NB4 (cell line): ENCODE measurements at regions not wholly inside any gene's neighbourhood (a gene's known extent, or its start where the extent isn't known, plus 50 kb on each side); places are given as distances from the start of the nearest gene placed in this dataset.
A peak's percentile ranks its signal among the peaks of the same experiment; 100 is the strongest.

ENCODE experiments used
- DNase-seq: peaks from one replicate; pipeline ENCODE4 v3.0.0; 2010; ENCODE audit warnings: low read depth
- H3K4me3 ChIP-seq: one replicate; pipeline ENCODE4 v1.5.1; 2011; ENCODE audit warnings: mild to moderate bottlenecking, low read depth, low read length, moderate library complexity
- MYC ChIP-seq: IDR thresholded peaks from 2 replicates; pipeline ENCODE4 v1.6.1; 2011; ENCODE audit warnings: low read depth, low read length
- POLR2A ChIP-seq: IDR thresholded peaks from 2 replicates; pipeline ENCODE4 v1.6.1; 2011; ENCODE audit warnings: mild to moderate bottlenecking; ENCODE audit not compliant: insufficient read length; ENCODE audit errors: extremely low read depth
- TF ChIP-seq, protein P1 (sequence below): IDR thresholded peaks from 2 replicates; pipeline ENCODE4 v1.6.1; 2011; ENCODE audit warnings: low read depth, low read length
- TF ChIP-seq, protein P2 (sequence below): IDR thresholded peaks from one replicate; pipeline ENCODE4 v1.5.1; 2012; ENCODE audit warnings: low read depth, low read length

DNA sequence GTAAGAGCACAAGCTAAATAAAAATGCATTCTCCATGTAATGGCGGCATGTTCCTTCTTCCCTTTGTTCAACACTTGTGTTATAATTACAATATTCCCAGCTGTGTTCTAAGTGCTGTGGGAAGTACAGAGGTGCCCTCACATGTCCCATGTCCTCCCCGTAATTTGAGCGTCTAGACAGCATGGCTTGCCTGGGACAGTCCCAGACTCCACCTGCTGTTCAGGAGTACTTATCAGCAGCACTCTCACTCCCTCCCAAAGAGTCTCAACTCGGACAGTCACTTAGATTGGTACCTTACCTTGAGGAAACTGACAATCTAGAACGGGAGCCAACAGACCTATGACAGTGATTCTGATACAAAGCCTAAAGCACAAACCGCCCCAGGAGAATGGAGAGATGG is 370.5 kb downstream of the EIPR1 start:
- no peak overlapping the region for H3K4me3 ChIP-seq
- DNase-seq = no peak
- TF ChIP-seq, protein P1, sequence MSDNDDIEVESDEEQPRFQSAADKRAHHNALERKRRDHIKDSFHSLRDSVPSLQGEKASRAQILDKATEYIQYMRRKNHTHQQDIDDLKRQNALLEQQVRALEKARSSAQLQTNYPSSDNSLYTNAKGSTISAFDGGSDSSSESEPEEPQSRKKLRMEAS = no peak
- TF ChIP-seq POLR2A (no peak), MYC (no peak)
- TF ChIP-seq, protein P2, sequence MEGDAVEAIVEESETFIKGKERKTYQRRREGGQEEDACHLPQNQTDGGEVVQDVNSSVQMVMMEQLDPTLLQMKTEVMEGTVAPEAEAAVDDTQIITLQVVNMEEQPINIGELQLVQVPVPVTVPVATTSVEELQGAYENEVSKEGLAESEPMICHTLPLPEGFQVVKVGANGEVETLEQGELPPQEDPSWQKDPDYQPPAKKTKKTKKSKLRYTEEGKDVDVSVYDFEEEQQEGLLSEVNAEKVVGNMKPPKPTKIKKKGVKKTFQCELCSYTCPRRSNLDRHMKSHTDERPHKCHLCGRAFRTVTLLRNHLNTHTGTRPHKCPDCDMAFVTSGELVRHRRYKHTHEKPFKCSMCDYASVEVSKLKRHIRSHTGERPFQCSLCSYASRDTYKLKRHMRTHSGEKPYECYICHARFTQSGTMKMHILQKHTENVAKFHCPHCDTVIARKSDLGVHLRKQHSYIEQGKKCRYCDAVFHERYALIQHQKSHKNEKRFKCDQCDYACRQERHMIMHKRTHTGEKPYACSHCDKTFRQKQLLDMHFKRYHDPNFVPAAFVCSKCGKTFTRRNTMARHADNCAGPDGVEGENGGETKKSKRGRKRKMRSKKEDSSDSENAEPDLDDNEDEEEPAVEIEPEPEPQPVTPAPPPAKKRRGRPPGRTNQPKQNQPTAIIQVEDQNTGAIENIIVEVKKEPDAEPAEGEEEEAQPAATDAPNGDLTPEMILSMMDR = no peak

- no peak for DNase-seq
- no peak overlapping the region for H3K4me3 ChIP-seq
- no peak for TF ChIP-seq POLR2A
- no peak for TF ChIP-seq MYC
- TF ChIP-seq, protein P1 = no peak
- TF ChIP-seq, protein P2 = no peak
Measured at GRCh38 chr2:3005859-3006501, 371.6 kb downstream of the EIPR1 start.

DNA sequence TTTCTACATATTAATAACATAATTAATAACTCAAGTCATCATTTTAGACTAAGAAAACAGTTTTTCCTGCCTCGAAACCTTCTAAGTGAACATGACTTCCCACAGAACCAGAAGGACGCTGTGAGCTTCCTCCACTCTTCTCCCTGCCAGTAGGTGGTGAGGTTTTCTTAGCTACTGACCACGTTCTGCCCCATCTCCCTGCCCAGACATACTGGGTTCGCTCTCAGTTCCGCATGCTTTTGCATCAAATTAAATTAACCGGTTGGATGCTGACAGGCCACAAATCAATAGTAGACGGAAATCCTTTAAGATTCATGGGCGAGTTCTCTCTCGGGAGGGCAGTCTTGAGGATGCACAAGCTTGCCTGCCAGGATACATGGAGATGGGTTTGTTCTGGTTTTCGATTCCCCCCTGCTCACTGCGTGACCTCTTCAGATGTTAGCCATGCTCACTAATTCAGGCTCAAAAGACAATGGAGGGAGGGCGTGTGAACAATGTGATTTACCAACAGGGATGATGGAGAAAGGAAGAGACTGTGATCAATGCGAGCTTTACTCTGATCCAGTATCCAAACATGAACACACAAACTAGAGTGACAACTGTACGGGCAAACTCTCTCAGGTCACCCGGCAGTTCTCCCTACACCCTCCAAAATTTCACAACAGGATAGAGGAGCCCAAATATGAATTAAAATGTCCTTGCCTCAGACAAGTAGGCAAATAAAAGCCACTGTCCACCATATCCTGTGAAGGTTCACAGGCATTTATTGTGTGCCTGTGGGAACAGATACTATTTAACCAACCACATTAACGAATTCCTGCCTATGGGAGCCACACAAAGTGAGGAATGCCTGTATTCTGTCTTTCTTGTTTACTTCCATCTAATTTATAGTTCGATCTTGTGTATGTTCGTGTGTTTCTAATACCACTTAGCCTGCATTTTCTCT is 375.7 kb downstream of the EIPR1 start:
- H3K4me3 ChIP-seq = no peak overlapping the region
- DNase-seq = peak; percentile 27
- TF ChIP-seq, protein P2 = peak; percentile 8
- TF ChIP-seq MYC = no peak

- TF ChIP-seq, protein P2 = no peak
- TF ChIP-seq, protein P1 = no peak
- no peak for TF ChIP-seq MYC
- no peak for TF ChIP-seq POLR2A
- no peak overlapping the region for H3K4me3 ChIP-seq
- no peak for DNase-seq
Measured at GRCh38 chr2:3000968-3001367, 376.6 kb downstream of the EIPR1 start.

- TF ChIP-seq, protein P2 = no peak
- TF ChIP-seq, protein P1 = no peak
- TF ChIP-seq POLR2A (no peak), MYC (no peak)
- no peak overlapping the region for H3K4me3 ChIP-seq
- no peak for DNase-seq
Measured at GRCh38 chr2:3000125-3000524, 377.5 kb downstream of the EIPR1 start.
